H1 (cell line): ENCODE measurements at regions not wholly inside any gene's neighbourhood (a gene's known extent, or its start where the extent isn't known, plus 50 kb on each side); places are given as distances from the start of the nearest gene placed in this dataset.

ENCODE experiments used
- CTCF ChIA-PET: fragments of 300-600 bp; sonication (Branson Sonifier 250); formaldehyde crosslinking; loops from one replicate; lab custom pipeline; 2021; ENCODE audit not compliant: partially characterized antibody; lab: Charles Lee
- POLR2A ChIA-PET: fragments of 300-600 bp; sonication (Branson Sonifier 250); formaldehyde crosslinking; loops from one replicate; lab custom pipeline; 2021; ENCODE audit warnings: inconsistent platforms; ENCODE audit not compliant: partially characterized antibody; lab: Charles Lee
- DNase-seq, 2 experiments: peaks; one replicate each; pipeline versions ENCODE4 v3.0.0 to v3.0.0-alpha.2; 2010 to 2022; ENCODE audit warnings: low spot score in 2 of 2, low read depth in 1 of 2, mixed read lengths in 1 of 2
- FAIRE-seq: peaks from 2 replicates; lab custom pipeline; 2011; peaks lifted over from hg19 to GRCh38; lab: Jason Lieb, UNC
- H2AFZ ChIP-seq: 2 replicates; pipeline ENCODE4 v1.8.1; 2012; ENCODE audit warnings: low read length, inconsistent platforms
- H2AK5ac ChIP-seq: 2 replicates; pipeline ENCODE4 v1.6.1; 2013; ENCODE audit warnings: low read depth, low read length
- H2BK120ac ChIP-seq: replicated peaks from 2 replicates; pipeline ENCODE3; 2013; ENCODE audit warnings: low read depth, low read length, inconsistent platforms
- H2BK12ac ChIP-seq: 2 replicates; pipeline ENCODE4 v1.6.1; 2013; ENCODE audit warnings: low read depth, low read length
- H2BK15ac ChIP-seq: 2 replicates; pipeline ENCODE4 v1.6.1; 2013; ENCODE audit warnings: low read length
- H2BK20ac ChIP-seq: 2 replicates; pipeline ENCODE4 v1.6.1; 2013; ENCODE audit warnings: low read length
- H2BK5ac ChIP-seq: 2 replicates; pipeline ENCODE4 v1.6.1; 2013; ENCODE audit warnings: low read depth, low read length
- H3K14ac ChIP-seq: 2 replicates; pipeline ENCODE4 v1.6.1; 2013; ENCODE audit warnings: inconsistent platforms; ENCODE audit not compliant: insufficient read length
- H3K18ac ChIP-seq: 2 replicates; pipeline ENCODE4 v1.6.1; 2013; ENCODE audit warnings: low read length; ENCODE audit errors: extremely low read depth
- H3K23ac ChIP-seq: 2 replicates; pipeline ENCODE4 v1.6.1; 2013; ENCODE audit warnings: inconsistent platforms; ENCODE audit not compliant: insufficient read length
- H3K23me2 ChIP-seq: 2 replicates; pipeline ENCODE4 v1.6.1; 2013; ENCODE audit warnings: low read depth, low read length
- H3K27ac ChIP-seq: 2 replicates; pipeline ENCODE4 v1.6.1; 2011; ENCODE audit warnings: low read depth, low read length, inconsistent platforms
- H3K27me3 ChIP-seq, 4 experiments: replicated peaks in 1 of 4; 1 replicate in 1 of 4; 2 replicates in 3 of 4; pipeline versions ENCODE4 v1.6.1 to v1.8.1; 2011 to 2013; ENCODE audit warnings: low read length in 3 of 4, mild to moderate bottlenecking in 3 of 4, inconsistent platforms in 2 of 4, mixed read lengths in 2 of 4, moderate library complexity in 1 of 4; ENCODE audit not compliant: control insufficient read depth in 3 of 4, insufficient read depth in 3 of 4; ENCODE audit errors: extremely low read depth in 1 of 4
- H3K36me3 ChIP-seq, 4 experiments: 2 replicates each; pipeline versions ENCODE4 v1.6.1 to v1.8.1; 2011 to 2013; ENCODE audit warnings: mild to moderate bottlenecking in 4 of 4, low read length in 3 of 4, moderate library complexity in 2 of 4, control low read depth in 1 of 4, inconsistent platforms in 1 of 4; ENCODE audit not compliant: insufficient read depth in 4 of 4, control insufficient read depth in 2 of 4
- H3K4ac ChIP-seq: replicated peaks from 2 replicates; pipeline ENCODE3; 2013; ENCODE audit warnings: low read length, low read depth, mixed read lengths, inconsistent platforms; ENCODE audit not compliant: insufficient read length
- H3K4me1 ChIP-seq, 4 experiments: replicated peaks in 1 of 4; 1 replicate in 1 of 4; 2 replicates in 3 of 4; pipeline versions ENCODE4 v1.6.1 to v1.8.1; 2011 to 2013; ENCODE audit warnings: low read length in 3 of 4, inconsistent platforms in 2 of 4, mixed read lengths in 1 of 4; ENCODE audit not compliant: insufficient read depth in 4 of 4, control insufficient read depth in 3 of 4
- H3K4me2 ChIP-seq, 2 experiments: 2 replicates each; pipeline versions ENCODE4 v1.6.1 to v1.8.1; 2011 to 2013; ENCODE audit warnings: low read depth in 2 of 2, low read length in 2 of 2, control low read depth in 1 of 2, inconsistent platforms in 1 of 2, mild to moderate bottlenecking in 1 of 2; ENCODE audit not compliant: insufficient read depth in 1 of 2
- H3K4me3 ChIP-seq, 4 experiments: fragments of 200-600, 300-600 bp in 1 of 4; sonication (generic), shearing (Covaris generic), sonication (Bioruptor Twin) in 1 of 4; 2 replicates each; pipeline versions ENCODE4 v1.5.1 to v1.8.1; 2011 to 2016; ENCODE audit warnings: low read length in 4 of 4, low read depth in 3 of 4, control low read depth in 2 of 4, inconsistent platforms in 2 of 4, mild to moderate bottlenecking in 2 of 4, mixed read lengths in 1 of 4, moderate library complexity in 1 of 4; ENCODE audit not compliant: insufficient read depth in 2 of 4; ENCODE audit errors: extremely low read depth in 1 of 4
- H3K56ac ChIP-seq: replicated peaks from 2 replicates; pipeline ENCODE3; 2013; ENCODE audit warnings: low read depth, mild to moderate bottlenecking, mixed read lengths, low read length, inconsistent platforms; ENCODE audit not compliant: insufficient read length
- H3K79me1 ChIP-seq: 2 replicates; pipeline ENCODE4 v1.6.1; 2013; ENCODE audit warnings: low read depth, low read length, control low read depth
- H3K79me2 ChIP-seq, 2 experiments: 2 replicates each; pipeline versions ENCODE4 v1.6.1 to v1.8.1; 2012 to 2013; ENCODE audit warnings: low read length in 2 of 2, mild to moderate bottlenecking in 2 of 2, inconsistent platforms in 1 of 2; ENCODE audit not compliant: insufficient read depth in 2 of 2, control insufficient read depth in 1 of 2
- H3K9ac ChIP-seq, 4 experiments: replicated peaks in 1 of 4; 1 replicate in 1 of 4; 2 replicates in 3 of 4; pipeline versions ENCODE4 v1.6.1 to v1.8.1; 2011 to 2013; ENCODE audit warnings: low read depth in 3 of 4, low read length in 3 of 4, control low read depth in 2 of 4, mild to moderate bottlenecking in 2 of 4, moderate library complexity in 2 of 4, inconsistent platforms in 1 of 4; ENCODE audit errors: extremely low read depth in 1 of 4
- H3K9me3 ChIP-seq, 2 experiments: 2 replicates each; pipeline versions ENCODE4 v1.6.1 to v1.8.1; 2012 to 2013; ENCODE audit warnings: mild to moderate bottlenecking in 2 of 2, moderate library complexity in 2 of 2, control low read depth in 1 of 2, inconsistent platforms in 1 of 2, low read depth in 1 of 2, low read length in 1 of 2, mixed read lengths in 1 of 2; ENCODE audit not compliant: insufficient read depth in 2 of 2
- H4K20me1 ChIP-seq, 2 experiments: replicated peaks in 1 of 2; 2 replicates each; pipeline versions ENCODE3 to v1.8.1; 2011 to 2013; ENCODE audit warnings: inconsistent platforms in 2 of 2, low read length in 2 of 2, mild to moderate bottlenecking in 1 of 2; ENCODE audit not compliant: insufficient read depth in 2 of 2, control insufficient read depth in 1 of 2
- H4K5ac ChIP-seq: 2 replicates; pipeline ENCODE4 v1.6.1; 2013; ENCODE audit warnings: low read length, low read depth, mixed read lengths, inconsistent platforms; ENCODE audit not compliant: insufficient read length
- H4K8ac ChIP-seq: 2 replicates; pipeline ENCODE4 v1.8.0; 2013; ENCODE audit warnings: mild to moderate bottlenecking, moderate library complexity, low read length, inconsistent platforms; ENCODE audit not compliant: insufficient read depth; ENCODE audit errors: extremely low read depth
- H4K91ac ChIP-seq: replicated peaks from 2 replicates; pipeline ENCODE3; 2013; ENCODE audit warnings: low read length, mixed read lengths, inconsistent platforms; ENCODE audit not compliant: insufficient read length
- CHD1 ChIP-seq: IDR thresholded peaks from 2 replicates; pipeline ENCODE4 v1.6.1; 2012; ENCODE audit warnings: low read depth, low read length, improper control_type of control experiment
- KDM1A ChIP-seq: fragments of 200-600, 300-600 bp; sonication (generic); IDR thresholded peaks from 2 replicates; pipeline ENCODE4 v1.7.1; 2016; ENCODE audit warnings: mild to moderate bottlenecking, low read length, borderline replicate concordance
- POLR2A ChIP-seq, 2 experiments: IDR thresholded peaks; 1 replicate in 1 of 2; 2 replicates in 1 of 2; pipeline ENCODE4 v1.6.1; 2011; ENCODE audit warnings: low read depth in 2 of 2, low read length in 2 of 2, mild to moderate bottlenecking in 2 of 2; ENCODE audit errors: control extremely low read depth in 1 of 2
- RNF2 ChIP-seq: fragments of 200-900, 300-1000 bp; sonication (generic); IDR thresholded peaks from 2 replicates; pipeline ENCODE4 v1.7.1; 2016; ENCODE audit warnings: borderline replicate concordance, low read depth, mild to moderate bottlenecking, antibody characterized with exemption, low read length; ENCODE audit not compliant: poor library complexity, severe bottlenecking; ENCODE audit errors: missing control alignments

GRCh38 chr7:110470420-110470819 is 620.5 kb upstream of the LRRN3 start:
- no peak overlapping the region for H3K9ac ChIP-seq
- no peaks in the 10 kb centered on the region for H3K36me3 ChIP-seq
- POLR2A ChIA-PET: no interaction called here
- no peak for DNase-seq
- no peaks in the 10 kb centered on the region for H3K79me2 ChIP-seq
- CTCF ChIA-PET: no interaction called here
- H2AK5ac ChIP-seq: no peak overlapping the region
- no peak for FAIRE-seq
- H2AFZ ChIP-seq: no peak overlapping the region
- no peaks in the 10 kb centered on the region for H3K4me1 ChIP-seq
- H3K27me3 ChIP-seq: no peaks in the 10 kb centered on the region
- no peak overlapping the region for H3K14ac ChIP-seq
- no peak overlapping the region for H3K4me2 ChIP-seq
- no peaks in the 10 kb centered on the region for H3K23me2 ChIP-seq
- H3K4me3 ChIP-seq: no peak overlapping the region
- no peaks in the 10 kb centered on the region for H3K79me1 ChIP-seq
- no peak for TF ChIP-seq CHD1
- TF ChIP-seq KDM1A: no peak
- no peak for TF ChIP-seq POLR2A (IDR thresholded peaks at IDR 0.05; ENCODE audit: control extremely low read depth in 1 of 2, low read depth in 2 of 2, low read length in 2 of 2)
- no peak for TF ChIP-seq RNF2
- H2BK20ac ChIP-seq: no peak overlapping the region
- H3K27ac ChIP-seq: no peak overlapping the region
- no peak overlapping the region for H2BK15ac ChIP-seq
- no peaks in the 10 kb centered on the region; a peak in 1 of 4 replicates for H3K9me3 ChIP-seq
- no peak overlapping the region for H2BK5ac ChIP-seq
- H3K56ac ChIP-seq: no peak overlapping the region
- H2BK12ac ChIP-seq: no peak overlapping the region
- no peak overlapping the region for H3K4ac ChIP-seq
- no peak overlapping the region for H2BK120ac ChIP-seq
- no peak overlapping the region for H4K91ac ChIP-seq
- no peak overlapping the region for H4K8ac ChIP-seq
- H4K5ac ChIP-seq: no peak overlapping the region
- H3K23ac ChIP-seq: no peak overlapping the region
- H4K20me1 ChIP-seq: no peaks in the 10 kb centered on the region
- H3K18ac ChIP-seq: no peak overlapping the region
